GM19467 (cell line): ENCODE measurements at regions not wholly inside any gene's neighbourhood (a gene's known extent, or its start where the extent isn't known, plus 50 kb on each side); places are given as distances from the start of the nearest gene placed in this dataset.

Experiments used
- ATAC-seq: cut with Tn5 transposase; IDR thresholded peaks from one replicate; pipeline ENCODE4 v1.9.1; 2021; ENCODE audit warnings: mild to moderate bottlenecking, moderate library complexity; ENCODE audit not compliant: unreplicated experiment

DNA sequence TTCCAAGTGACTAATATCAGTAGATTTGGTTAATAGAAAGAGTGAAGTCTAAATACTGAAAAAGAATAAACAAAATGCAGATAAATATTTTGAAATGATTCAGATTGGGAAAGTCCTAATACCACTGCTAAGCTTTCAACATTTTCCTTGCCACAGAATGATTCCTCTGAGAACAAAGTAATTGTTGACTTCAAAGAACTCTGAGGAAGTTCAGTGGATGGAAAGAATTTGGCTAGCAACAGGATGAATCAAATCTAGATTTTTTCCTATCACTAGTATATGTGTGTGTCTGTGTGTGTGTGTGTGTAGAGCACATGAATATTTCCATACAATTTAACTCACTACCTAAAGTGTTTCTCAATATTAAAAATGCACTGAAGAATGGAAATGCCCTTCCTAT is 107.9 kb upstream of the PREP start:
- no peak for ATAC-seq

DNA sequence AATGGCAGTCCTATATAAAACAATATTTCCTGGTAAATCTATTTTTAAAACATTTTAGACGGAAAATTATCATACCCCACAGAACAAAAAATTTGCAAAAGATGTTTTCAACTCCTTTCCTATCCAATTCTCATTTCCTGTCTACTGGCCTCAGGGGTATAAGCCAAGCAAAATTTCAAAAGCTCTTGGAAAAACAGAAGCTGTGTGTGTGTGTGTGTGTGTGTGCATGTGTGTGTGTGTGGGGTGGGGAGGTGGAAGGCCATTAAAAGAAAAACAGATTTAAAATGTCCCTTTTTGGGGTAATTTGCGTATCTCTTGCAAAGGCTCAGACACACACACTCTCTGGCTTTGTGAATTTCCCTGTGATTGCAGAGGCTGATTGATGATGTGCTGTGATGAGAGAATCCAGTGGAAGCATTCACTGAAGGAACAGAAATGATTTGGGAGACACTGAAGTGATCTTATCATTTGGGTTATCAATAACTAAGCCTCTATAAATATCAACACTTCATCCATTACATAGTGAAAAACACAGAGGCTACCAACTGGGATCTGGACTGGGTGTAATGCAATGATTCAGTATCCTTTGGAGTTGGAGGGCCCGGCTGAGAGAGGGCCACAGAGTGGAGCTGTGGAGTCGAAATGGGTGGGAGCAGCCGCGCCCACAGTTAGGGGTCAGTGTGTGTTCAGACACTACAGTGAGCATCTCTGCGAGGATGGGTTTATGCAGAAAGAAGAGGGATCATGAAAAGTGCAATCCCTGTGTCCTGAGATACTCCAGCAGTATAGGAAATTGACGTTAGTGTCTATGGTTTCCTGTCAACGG is 106.8 kb upstream of the PREP start:
- no peak for ATAC-seq

DNA sequence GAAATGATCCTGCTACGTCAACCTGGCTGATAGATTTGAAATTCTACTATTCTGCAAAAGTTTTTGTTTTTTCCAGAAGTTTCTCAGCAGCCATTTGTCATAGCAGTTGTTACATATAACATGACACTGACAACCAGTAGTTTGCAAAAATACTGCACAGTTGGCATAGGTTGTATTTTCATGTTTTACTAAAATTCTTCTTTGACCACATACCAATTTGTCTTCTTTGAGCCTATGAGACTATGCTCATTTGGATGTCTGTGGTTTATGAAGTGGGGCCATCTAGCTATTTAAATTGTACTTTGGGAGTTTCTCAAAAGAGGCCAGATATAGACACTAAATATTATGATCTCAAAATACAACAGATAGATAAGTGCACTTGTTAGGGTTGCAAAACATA is 104.9 kb upstream of the PREP start:
- ATAC-seq = no peak

DNA sequence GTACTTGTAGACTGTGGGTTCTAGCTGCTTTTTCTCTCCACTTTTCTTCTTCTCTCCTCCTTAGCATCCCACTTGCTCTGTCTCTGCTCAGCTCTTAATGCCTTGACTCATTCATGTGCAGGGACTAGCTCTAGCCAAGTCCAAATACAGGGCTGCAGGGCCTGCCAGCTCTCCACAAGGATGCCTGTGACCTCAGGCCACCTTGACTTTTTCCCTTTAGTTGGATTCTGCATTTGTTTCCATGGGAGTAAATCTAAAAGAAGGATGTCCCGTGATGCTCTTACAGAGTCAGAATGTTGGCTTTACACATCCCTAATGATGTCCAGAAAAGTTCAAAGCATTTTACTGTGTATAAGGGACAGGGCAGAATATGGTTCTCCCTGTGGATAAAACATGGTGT is 101.8 kb upstream of the PREP start:
- no peak for ATAC-seq

DNA sequence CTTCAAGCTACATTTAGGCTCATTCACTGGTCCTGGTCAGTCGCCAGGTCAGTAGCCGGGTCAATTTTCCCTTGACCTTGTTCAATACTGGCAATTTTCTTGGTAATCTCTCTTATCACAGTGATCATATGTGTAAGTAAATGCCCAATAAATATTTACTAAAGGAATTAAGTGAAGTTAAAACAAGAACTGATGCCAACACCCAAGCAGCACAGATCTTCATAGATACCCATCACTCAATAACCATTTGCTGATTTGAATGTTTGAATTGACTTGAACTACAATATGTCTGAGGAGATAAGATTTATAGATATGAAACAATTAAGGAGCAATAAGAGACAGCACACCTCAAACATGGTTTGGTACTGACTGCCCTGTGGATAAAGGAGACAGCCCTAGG is 100.8 kb upstream of the PREP start:
- no peak for ATAC-seq

DNA sequence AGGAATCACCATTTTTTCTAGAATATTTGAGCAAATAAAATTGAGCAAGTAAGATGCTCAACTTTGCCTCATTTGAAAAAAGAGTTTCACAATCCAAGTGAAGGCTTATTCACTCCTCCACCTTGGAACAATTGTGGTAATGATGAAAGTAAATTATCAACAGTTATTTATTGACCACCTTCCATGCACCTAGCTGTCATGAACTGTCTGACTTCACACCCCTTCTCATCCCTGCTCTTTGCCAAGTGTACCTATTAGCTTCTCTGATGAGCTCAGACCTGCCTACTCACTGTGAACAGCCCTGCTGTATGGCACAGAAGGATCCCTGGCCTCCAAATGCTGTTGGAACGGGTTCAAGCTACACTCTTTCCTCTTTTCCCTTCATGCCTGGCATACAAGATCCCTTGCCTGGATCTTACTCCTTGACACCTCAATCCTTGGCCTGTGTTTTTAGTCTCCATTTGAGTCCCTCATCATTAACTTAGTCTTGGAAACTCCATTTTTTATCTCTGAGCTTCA is 99.0 kb upstream of the PREP start:
- ATAC-seq = no peak

DNA sequence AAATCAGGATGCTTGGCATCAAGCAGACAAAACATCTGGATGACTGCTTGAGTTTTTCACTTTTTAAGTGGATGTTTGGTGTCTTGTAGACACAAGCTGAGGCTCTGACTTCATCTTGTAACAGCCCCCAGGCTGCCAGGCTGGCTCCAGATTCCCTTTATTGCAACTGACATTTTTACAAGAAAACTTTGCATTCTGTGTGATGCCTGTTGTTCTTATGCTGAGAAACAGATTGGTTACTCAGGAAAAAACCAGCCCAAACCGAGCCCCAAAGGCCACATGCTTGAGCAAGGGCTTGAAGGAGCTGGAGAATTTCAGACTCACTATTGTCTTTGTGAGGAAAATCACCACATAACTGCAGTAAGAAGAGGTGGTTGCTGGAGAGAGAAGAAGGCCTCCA is 98.4 kb upstream of the PREP start:
- ATAC-seq = no peak

DNA sequence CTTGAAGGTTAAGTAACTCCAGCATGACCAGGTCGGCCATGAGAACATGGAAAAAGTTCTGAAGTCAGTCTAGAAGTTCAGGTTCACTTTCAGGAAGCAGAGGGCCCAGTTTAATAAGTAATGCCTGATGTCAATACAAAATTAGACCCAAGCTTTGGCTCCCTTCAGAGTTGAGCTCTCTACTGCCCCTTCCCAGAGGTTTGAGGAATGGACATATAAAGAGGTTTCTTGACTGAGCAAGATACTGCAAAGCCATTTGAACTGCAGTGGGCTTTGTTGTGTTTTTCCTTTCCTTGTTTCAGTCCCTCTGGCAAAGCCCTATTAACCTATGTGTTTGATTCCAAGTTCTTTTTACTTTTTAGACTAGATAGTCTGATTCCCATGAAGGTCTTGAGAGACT is 97.8 kb upstream of the PREP start:
- ATAC-seq = no peak

DNA sequence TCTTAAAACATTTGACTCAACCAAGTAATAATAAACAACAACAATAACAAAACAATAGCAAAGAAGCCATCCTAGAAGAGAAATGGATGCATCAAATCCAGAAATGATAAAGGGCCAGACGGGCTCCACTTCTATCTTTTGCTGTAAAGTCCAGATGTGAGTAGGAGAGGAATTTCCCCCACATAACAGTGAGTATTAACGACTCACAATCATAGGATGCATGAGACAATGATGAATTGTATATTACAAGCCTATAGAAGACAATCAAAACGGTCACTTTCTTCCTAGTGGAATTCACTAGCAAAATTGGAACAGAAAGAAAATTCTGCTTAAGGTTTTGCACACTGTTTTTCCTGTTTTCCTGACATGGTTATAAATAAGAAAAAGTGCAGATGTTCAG is 97.0 kb upstream of the PREP start:
- no peak for ATAC-seq

DNA sequence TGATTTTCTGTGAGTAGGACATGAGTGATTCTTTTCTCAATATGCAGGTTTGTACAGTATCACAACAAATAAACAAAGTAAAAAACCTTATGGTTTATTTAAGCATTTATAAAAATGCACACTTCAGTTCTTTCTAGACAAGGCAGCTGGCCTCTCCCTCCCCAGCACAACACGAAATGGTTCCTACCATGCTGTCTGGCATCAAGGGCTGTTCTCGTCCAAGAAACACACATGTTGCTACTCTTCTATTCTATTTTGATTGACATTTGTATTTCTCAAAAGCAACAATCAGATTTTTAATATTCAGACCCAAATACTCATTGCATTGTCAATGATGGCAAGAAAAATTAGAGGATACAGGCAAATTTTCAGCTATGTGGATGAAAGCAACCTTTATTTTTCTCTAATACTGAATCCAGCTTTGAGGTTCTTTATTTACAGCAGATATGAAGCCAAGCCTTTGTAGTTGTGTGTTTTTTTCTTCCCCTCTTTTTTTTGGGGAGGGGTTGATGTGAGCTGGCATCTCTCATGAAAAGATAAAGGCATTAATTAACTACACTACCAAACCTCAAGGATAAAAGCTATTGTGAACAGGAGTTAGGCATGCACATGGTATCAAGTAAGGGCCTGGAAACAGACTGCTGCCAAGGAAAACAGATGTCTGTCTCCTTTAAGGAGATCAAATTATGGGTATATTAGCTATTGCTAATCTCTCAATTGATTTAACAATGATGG is 96.4 kb upstream of the PREP start:
- ATAC-seq = no peak

DNA sequence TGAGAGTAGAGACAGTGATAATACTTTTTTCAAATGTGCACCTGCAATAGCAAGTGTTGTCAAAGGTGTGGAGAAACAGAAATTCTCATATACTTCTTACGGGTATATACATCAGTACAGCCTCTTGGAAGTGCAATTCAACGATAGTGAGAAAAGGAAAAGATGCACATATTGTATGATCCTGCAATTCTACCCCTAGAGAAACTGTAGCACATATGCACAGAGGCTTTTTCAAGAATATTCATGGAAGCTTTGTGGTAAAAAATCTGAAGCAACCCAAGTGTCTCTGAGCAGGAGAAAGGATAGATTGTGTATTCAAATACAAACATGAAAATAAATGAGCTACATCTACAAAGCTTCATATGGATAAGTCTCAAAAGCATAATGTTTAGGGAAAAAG is 94.7 kb upstream of the PREP start:
- no peak for ATAC-seq

DNA sequence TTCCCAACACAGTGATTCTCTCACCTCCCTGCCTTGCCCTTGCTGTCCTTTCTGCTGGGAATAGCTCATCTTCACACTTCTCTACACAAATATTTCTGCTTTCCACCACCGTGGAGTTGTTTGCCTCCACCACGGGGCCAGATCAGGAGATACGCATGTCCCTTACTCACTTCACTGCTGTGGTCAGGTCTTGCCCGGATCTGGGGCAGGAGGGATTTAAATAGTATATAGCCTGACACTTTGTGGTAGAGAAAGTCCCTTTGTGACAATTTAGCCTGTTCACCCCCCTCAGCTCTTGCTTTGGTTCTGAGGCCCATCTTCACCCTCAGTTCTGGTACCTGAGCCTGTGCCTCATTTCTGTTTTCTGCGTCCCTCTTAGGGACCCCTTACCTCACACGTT is 92.6 kb upstream of the PREP start:
- ATAC-seq = no peak

DNA sequence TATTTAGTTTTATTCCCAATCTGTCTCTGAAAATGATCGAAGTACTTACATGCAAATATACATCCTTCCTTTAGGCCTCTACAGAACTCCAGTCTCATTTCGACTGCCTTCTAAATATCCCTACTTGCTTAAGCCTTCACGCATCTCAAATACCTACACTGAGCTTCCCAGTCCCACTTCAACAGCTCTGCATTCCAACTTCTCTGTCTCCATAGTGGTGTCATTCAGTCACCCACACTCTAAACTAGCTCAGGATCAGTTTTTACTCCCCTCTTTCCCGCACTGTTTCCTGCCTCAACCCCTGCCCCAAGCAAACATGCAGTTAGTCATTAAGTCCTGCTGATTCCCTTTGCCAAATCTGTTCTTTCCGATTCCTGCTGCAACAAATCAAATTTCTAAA is 91.8 kb upstream of the PREP start:
- ATAC-seq = no peak

DNA sequence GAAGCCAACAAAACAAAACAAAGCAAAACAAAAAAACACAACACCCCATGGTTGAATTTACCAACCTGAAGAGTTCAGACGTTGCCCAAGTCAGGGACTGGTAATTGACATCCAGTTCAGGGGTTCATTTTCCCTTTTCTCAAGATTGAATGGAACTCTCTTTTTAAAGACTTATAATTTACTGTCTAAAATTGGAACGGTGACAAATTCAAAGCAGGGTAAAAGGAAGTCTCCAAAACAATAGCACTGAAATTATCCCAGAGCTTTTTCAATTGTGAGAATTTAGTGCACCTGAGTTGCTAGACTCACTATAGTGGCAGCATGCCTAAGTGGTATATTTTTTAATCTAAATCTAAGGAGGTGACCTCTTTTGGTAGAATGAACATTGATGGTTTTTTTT is 90.9 kb upstream of the PREP start:
- ATAC-seq = no peak

DNA sequence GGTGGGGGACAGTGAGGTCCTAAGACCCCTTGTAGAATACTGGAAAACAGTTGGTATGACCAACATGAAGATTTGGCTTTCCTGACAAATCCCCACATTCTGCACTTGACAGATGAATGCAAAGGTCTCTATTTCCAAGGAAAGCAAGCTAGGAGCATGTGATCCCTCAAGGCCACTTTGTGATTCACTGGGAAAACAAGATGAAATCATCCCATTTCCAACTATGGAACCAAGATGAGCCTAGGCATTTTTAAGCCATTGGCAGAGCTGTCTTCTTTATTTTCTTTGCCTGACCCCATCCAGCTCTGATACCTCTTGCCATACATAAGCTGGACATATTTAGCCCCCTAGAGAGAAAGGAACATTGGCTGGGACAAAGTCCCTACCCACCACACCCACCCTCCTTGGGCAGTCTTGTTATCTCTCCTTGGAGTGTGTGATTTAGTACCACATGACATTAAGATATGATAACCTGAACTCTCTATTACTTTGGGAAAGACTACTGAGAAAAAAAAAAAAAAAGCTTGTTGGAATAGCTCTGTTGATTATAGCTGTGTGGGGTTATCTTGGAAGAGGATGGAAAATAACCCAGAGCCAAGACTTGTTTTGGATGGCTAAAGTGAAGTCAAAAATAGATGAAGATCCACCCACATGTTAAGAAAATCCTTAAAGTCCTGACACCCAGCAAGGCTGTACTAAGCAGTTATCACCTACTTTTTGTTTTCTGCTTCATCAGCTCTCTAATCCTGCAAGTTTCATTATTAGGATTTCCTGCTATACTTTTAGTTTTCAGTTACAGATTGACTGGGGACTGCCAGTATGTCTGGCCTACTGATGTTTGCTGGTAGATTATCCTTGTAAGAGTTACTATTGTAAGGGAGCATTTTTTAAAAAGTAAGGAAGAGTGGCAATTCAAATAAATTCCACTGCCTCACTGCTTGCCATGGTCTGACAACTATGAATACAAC is 90.1 kb upstream of the PREP start:
- ATAC-seq = peak; percentile 81

DNA sequence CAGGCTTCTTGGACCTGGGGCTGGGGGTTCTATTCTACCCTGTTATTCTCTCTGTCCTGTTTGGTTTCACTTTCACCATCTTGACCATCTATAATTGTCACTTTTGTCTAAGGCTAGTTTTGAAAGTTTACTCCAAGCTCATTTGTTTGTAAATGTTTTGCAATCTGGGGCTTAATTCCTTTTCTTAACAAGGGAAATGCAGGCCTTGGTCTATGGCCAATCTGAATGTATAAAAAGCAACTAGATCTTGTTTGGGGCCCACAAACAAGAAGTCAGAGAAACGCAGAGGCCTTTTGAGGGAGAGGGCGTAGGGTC is 86.3 kb upstream of the PREP start:
- no peak for ATAC-seq

DNA sequence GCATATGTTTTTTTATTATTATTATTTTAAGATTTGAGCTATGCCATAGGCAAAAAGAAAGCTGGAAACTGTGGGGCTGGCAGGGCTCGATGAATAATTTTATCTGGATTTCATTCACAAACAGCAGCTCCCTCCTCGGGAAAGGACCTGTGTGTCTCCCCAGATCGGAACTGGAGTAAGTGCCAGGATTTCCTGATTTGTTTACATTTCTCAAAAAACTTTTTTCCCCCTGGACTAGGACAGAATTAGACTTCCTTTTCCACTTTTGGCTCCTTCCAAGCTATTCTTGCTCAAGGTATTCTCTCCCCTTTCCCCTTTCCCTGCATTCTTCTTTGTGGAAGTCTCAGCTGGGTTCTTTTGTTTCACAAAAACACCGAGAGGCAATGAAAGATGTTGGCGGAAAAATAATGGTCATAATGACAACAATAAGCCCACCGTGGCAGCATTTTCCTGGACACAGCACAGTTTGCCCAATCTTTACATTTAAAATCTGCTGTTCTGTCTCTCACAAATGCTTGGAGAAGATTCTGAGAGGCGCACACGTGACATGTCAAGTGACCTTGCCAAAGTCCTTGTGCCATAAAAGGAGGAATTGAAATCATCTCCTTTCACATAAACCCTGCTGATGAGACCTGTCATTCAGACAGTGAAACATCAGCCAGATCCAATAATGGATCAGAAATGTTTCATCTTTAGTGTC is 85.8 kb upstream of the PREP start:
- no peak for ATAC-seq

DNA sequence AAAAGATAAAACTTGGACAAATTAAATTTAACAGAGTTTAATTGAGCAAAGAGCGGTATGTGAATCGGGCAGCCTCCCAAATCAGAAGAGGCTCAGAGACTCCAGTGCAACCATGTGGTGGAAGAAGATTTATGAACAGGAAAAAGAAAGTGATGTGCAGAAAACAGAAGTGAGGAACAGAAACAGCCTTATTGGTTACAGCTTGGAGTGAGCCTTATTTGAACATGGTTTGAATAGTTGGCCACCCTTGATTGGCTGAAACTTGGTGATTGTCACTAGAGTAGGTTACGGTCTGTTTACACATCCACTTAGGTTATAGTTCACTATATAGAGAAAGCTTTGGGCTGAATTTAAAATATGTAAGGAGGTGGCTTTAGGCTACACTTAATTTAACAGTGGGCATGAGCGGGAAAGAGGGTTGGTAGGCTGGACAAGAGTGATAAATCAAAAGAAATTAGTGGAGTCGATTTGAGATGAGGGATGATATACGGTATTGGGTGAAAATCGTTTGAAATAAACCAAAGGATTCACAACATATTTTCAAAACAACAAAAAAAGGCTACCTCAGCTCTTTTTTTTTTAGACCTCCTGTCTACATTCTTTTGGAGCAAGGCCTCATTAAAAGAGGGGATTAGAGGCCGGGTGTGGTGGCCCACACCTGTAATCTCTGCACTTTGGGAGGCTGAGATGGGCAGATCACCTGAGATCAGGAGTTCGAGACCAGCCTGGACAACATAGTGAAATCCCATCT is 84.3 kb upstream of the PREP start:
- ATAC-seq = no peak

DNA sequence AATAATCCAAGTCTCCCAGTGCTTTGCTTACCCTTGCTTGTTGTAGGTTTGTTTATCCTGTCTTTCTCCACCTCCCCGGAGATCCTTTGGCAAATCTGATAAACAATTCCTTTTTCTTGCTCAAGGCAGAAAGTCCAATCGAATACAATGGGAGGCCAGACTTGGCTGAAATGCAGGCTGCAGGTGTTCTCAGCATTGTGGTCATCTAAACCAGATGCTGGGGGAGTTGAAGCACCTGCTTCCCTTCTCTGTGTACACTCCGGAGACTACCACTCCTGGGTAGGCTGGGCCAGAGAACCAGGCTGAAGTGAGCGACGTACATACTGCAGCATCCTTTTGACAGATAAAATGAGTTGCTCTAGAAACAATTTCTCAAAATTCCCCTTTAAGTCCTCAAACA is 82.6 kb upstream of the PREP start:
- ATAC-seq = peak; percentile 47
